Coronary artery (tissue), 2 donors: ENCODE measurements at regions not wholly inside any gene's neighbourhood (a gene's known extent, or its start where the extent isn't known, plus 50 kb on each side); places are given as distances from the start of the nearest gene placed in this dataset.

Experiments
- DNase-seq: peaks from one replicate; pipeline ENCODE4 v3.0.0-alpha.2; 2017; ENCODE audit warnings: low spot score
- H3K27ac ChIP-seq, 2 donors: fragments of 200-600 bp; sonication (generic); one replicate each; pipeline ENCODE4 v1.5.1; 2016 to 2019
- H3K4me3 ChIP-seq: fragments of 200-600 bp; sonication (generic); 2 replicates; pipeline ENCODE4 v1.5.1; 2016; ENCODE audit warnings: mild to moderate bottlenecking, moderate library complexity
- TF ChIP-seq, protein P1 (sequence below): fragments of 200-600 bp; sonication (generic); IDR thresholded peaks from one replicate; pipeline ENCODE4 v1.5.1; 2019; ENCODE audit warnings: antibody characterized with exemption

GRCh38 chr4:131499141-131499873, 1649.8 kb upstream of the PCDH10 start:
- TF ChIP-seq, protein P1, sequence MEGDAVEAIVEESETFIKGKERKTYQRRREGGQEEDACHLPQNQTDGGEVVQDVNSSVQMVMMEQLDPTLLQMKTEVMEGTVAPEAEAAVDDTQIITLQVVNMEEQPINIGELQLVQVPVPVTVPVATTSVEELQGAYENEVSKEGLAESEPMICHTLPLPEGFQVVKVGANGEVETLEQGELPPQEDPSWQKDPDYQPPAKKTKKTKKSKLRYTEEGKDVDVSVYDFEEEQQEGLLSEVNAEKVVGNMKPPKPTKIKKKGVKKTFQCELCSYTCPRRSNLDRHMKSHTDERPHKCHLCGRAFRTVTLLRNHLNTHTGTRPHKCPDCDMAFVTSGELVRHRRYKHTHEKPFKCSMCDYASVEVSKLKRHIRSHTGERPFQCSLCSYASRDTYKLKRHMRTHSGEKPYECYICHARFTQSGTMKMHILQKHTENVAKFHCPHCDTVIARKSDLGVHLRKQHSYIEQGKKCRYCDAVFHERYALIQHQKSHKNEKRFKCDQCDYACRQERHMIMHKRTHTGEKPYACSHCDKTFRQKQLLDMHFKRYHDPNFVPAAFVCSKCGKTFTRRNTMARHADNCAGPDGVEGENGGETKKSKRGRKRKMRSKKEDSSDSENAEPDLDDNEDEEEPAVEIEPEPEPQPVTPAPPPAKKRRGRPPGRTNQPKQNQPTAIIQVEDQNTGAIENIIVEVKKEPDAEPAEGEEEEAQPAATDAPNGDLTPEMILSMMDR, result no peak
- H3K4me3 ChIP-seq, result no peak overlapping the region
- H3K27ac ChIP-seq, result no peak overlapping the region
- DNase-seq, result no peak

DNA sequence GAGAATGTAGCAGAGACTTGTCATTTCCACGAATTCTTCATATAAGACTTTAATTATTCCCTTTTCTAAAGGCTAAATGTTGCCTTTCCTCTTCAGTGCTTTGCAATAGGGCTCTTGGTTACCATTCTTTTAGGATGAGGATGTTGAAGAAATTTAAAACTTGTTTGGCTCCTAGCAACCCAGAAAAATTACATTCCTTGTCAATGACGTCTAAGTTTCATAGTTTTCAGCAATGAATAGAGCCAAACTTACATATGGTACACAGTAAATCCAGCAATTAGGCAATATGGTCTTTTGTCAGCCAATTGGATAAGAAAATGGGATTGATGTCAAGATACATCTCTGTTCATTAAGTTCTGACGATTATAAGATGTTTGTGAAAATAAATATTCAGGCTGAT, 1639.6 kb upstream of the PCDH10 start:
- DNase-seq, result no peak
- Histone ChIP-seq H3K27ac (no peak overlapping the region), H3K4me3 (no peak overlapping the region)
- TF ChIP-seq, protein P1, result no peak

DNA sequence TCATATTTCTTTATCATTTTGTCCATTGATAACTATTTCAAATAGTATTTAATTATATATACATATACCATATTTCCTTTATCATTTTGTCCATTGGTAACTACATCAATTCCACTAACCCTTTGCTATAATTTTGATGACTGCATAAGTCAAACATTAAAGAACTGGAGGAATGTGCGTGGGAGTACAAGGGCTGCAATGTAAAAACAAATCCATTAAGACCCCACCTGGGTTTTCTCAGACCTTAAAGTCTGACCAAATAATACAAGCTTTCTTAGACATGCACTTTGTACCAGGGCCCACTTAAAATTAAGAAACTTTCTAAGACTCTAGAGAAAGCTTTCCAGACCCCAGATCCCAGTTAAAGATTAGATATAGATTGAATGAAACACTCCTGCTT, 1622.4 kb upstream of the PCDH10 start:
- DNase-seq, result no peak
- TF ChIP-seq, protein P1, result no peak
- Histone ChIP-seq H3K4me3 (no peak overlapping the region), H3K27ac (no peak overlapping the region)

- Histone ChIP-seq H3K27ac (no peak overlapping the region), H3K4me3 (no peak overlapping the region)
- TF ChIP-seq, protein P1, result no peak
- DNase-seq, result no peak
These were observed 1618.0 kb upstream of the PCDH10 start for GRCh38 chr4:131531087-131531486.

- no peak overlapping the region for H3K4me3 ChIP-seq
These were observed 1614.0 kb upstream of the PCDH10 start for GRCh38 chr4:131534944-131535645.

DNA sequence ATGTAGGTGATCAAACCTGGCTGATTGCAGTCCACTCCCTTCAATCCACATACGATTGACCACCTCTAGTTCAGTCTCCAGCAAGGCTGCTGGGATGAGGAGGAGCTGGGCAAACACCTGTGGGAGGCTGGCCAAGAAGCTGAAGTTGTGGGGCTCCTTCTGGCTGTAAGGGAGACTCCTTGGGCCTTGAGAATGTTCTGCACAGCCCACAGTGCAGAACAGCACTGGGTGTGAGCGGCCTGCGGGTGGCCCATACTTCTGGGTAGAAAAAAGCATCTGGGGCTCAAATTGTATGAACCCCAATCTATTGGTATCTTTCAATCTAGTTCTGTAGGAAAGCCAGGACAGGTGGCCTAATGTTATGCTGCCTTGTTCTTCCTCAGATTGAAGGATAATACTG, 1608.8 kb upstream of the PCDH10 start:
- no peak overlapping the region for H3K27ac ChIP-seq
- TF ChIP-seq, protein P1, result no peak

More at GRCh38 chr4:131534944-131535645, 1614.0 kb upstream of the PCDH10 start:
- DNase-seq, result no peak
- TF ChIP-seq, protein P1, result no peak
- no peak overlapping the region for H3K27ac ChIP-seq

DNA sequence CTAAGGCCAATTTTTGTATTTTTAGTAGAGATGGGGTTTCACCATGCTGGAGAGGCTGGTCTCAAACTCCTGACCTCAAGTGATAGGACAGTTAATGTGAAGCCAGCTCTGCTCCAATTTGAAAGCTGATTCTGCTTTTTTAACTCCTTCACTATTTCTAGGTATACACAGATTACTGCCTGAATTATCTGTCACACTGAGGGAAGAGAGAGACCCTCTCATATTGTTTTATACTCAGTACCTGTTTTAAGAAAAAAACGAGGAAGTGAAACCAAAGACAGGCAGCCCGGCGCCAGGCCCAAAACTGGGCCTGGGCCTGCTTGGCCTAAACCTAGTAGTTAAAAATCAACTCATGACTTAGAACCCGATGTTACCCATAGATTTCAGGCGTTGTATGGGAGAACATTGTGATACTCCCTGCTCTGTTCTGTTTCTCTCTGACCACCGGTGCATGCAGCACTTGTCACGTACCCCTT, 1601.5 kb upstream of the PCDH10 start:
- no peak overlapping the region for H3K27ac ChIP-seq
- H3K4me3 ChIP-seq, result no peak overlapping the region
- TF ChIP-seq, protein P1, result no peak
- DNase-seq, result no peak

More for the DNA sequence above, 1608.8 kb upstream of the PCDH10 start:
- no peak overlapping the region for H3K4me3 ChIP-seq
- no peak for DNase-seq
